Trophoblast cell (in vitro differentiated cells and primary cell): ENCODE measurements at regions not wholly inside any gene's neighbourhood (a gene's known extent, or its start where the extent isn't known, plus 50 kb on each side); places are given as distances from the start of the nearest gene placed in this dataset.

ENCODE experiments used
- DNase-seq, 2 donors: peaks; one replicate each; pipeline ENCODE4 v3.0.0-alpha.2; 2016
- H2AFZ ChIP-seq: 2 replicates; pipeline ENCODE4 v1.6.1; 2013; ENCODE audit warnings: low read length, moderate library complexity, mild to moderate bottlenecking; ENCODE audit not compliant: insufficient read depth, poor library complexity
- H2AK5ac ChIP-seq: 2 replicates; pipeline ENCODE4 v1.6.1; 2013; ENCODE audit warnings: mild to moderate bottlenecking, low read length
- H2BK120ac ChIP-seq: 2 replicates; pipeline ENCODE4 v1.6.1; 2013; ENCODE audit warnings: low read length, mild to moderate bottlenecking, moderate library complexity; ENCODE audit not compliant: insufficient read depth, poor library complexity
- H2BK12ac ChIP-seq: 2 replicates; pipeline ENCODE4 v1.6.1; 2013; ENCODE audit warnings: mild to moderate bottlenecking, low read length, moderate library complexity
- H2BK5ac ChIP-seq: 2 replicates; pipeline ENCODE4 v1.6.1; 2013; ENCODE audit warnings: low read length, low read depth, moderate library complexity, mild to moderate bottlenecking; ENCODE audit not compliant: poor library complexity
- H3K14ac ChIP-seq: 2 replicates; pipeline ENCODE4 v1.6.1; 2013; ENCODE audit warnings: mild to moderate bottlenecking, low read length
- H3K18ac ChIP-seq: 2 replicates; pipeline ENCODE4 v1.6.1; 2013; ENCODE audit warnings: mild to moderate bottlenecking, low read length
- H3K23ac ChIP-seq: 2 replicates; pipeline ENCODE4 v1.6.1; 2013; ENCODE audit warnings: low read length
- H3K27ac ChIP-seq: 2 replicates; pipeline ENCODE4 v1.5.1; 2013; ENCODE audit warnings: low read depth, mild to moderate bottlenecking, inconsistent platforms, low read length, moderate library complexity
- H3K27me3 ChIP-seq: 2 replicates; pipeline ENCODE4 v1.6.1; 2013; ENCODE audit warnings: inconsistent platforms, mild to moderate bottlenecking, low read length, moderate library complexity; ENCODE audit not compliant: insufficient read depth
- H3K36me3 ChIP-seq, 2 experiments: 1 replicate in 1 of 2; 2 replicates in 1 of 2; pipeline ENCODE4 v1.6.1; 2013; ENCODE audit warnings: low read length in 2 of 2, mild to moderate bottlenecking in 2 of 2, moderate library complexity in 1 of 2; ENCODE audit not compliant: insufficient read depth in 2 of 2, control insufficient read depth in 1 of 2
- H3K4ac ChIP-seq: 2 replicates; pipeline ENCODE4 v1.6.1; 2013; ENCODE audit warnings: low read depth, mild to moderate bottlenecking, low read length, moderate library complexity
- H3K4me1 ChIP-seq, 2 experiments: 1 replicate in 1 of 2; 2 replicates in 1 of 2; pipeline ENCODE4 v1.6.1; 2013; ENCODE audit warnings: low read length in 2 of 2, mild to moderate bottlenecking in 2 of 2, moderate library complexity in 1 of 2; ENCODE audit not compliant: insufficient read depth in 2 of 2, control insufficient read depth in 1 of 2
- H3K4me2 ChIP-seq: 2 replicates; pipeline ENCODE4 v1.6.1; 2013; ENCODE audit warnings: inconsistent platforms, mild to moderate bottlenecking, low read length, moderate library complexity
- H3K4me3 ChIP-seq: 2 replicates; pipeline ENCODE4 v1.5.1; 2013; ENCODE audit warnings: mild to moderate bottlenecking, low read depth, low read length, inconsistent platforms
- H3K79me1 ChIP-seq: one replicate; pipeline ENCODE4 v1.6.1; 2013; ENCODE audit warnings: low read length
- H3K79me2 ChIP-seq: 2 replicates; pipeline ENCODE4 v1.6.1; 2013; ENCODE audit warnings: low read length, mild to moderate bottlenecking; ENCODE audit not compliant: control insufficient read depth, insufficient read depth, poor library complexity
- H3K9ac ChIP-seq: 2 replicates; pipeline ENCODE4 v1.6.1; 2013; ENCODE audit warnings: mild to moderate bottlenecking, low read length
- H3K9me3 ChIP-seq: 2 replicates; pipeline ENCODE4 v1.6.1; 2013; ENCODE audit warnings: low read depth, mild to moderate bottlenecking, control low read depth, inconsistent platforms, low read length; ENCODE audit not compliant: insufficient read depth
- H4K12ac ChIP-seq: 2 replicates; pipeline ENCODE4 v1.6.1; 2013; ENCODE audit warnings: low read depth, mild to moderate bottlenecking, low read length, moderate library complexity
- H4K8ac ChIP-seq: 2 replicates; pipeline ENCODE4 v1.6.1; 2013; ENCODE audit warnings: low read depth, mild to moderate bottlenecking, low read length, moderate library complexity
- H4K91ac ChIP-seq: one replicate; pipeline ENCODE4 v1.6.1; 2013; ENCODE audit warnings: low read depth, mild to moderate bottlenecking, low read length, moderate library complexity
- WGBS: extraction: QIAGEN DNeasy Blood & Tissue Kit; methylation state at CpG from one replicate; pipeline ENCODE4 v1.1.7; 2013; ENCODE audit warnings: missing lambda C conversion rate; ENCODE audit not compliant: insufficient read length, insufficient coverage; ENCODE audit errors: extremely low coverage; 5-methylcytosine and 5-hydroxymethylcytosine counted together

GRCh38 chr5:14003513-14003912 is 59.0 kb upstream of the DNAH5 start:
- no peak overlapping the region for H3K27ac ChIP-seq
- no peak overlapping the region for H4K12ac ChIP-seq
- no peaks in the 10 kb centered on the region for H3K36me3 ChIP-seq
- H2AK5ac ChIP-seq: no peak overlapping the region
- H2BK120ac ChIP-seq: no peak overlapping the region
- H3K4me1 ChIP-seq: no peaks in the 10 kb centered on the region
- no CpG with 5 or more reads among the region's 2 CpGs for WGBS
- no peak overlapping the region for H3K4me2 ChIP-seq
- H3K79me1 ChIP-seq: no peaks in the 10 kb centered on the region
- no peak overlapping the region for H3K9ac ChIP-seq
- H3K14ac ChIP-seq: no peak overlapping the region
- H4K8ac ChIP-seq: no peak overlapping the region
- H3K9me3 ChIP-seq: peaks cover 3% of the 10 kb centered on the region
- no peak overlapping the region for H3K4me3 ChIP-seq
- DNase-seq: no peak
- H3K18ac ChIP-seq: no peak overlapping the region
- no peaks in the 10 kb centered on the region for H3K79me2 ChIP-seq
- H3K23ac ChIP-seq: no peak overlapping the region
- H3K27me3 ChIP-seq: no peaks in the 10 kb centered on the region
- no peak overlapping the region for H2BK12ac ChIP-seq
- no peak overlapping the region for H2AFZ ChIP-seq
- H4K91ac ChIP-seq: no peak overlapping the region
- H3K4ac ChIP-seq: no peak overlapping the region
- H2BK5ac ChIP-seq: no peak overlapping the region

GRCh38 chr5:13998254-13998653 is 53.8 kb upstream of the DNAH5 start:
- Histone ChIP-seq H3K9ac (no peak overlapping the region), H3K4me1 (peaks cover 6 to 7% of the 10 kb centered on the region in 2 experiments), H2AFZ (no peak overlapping the region), H3K18ac (no peak overlapping the region), H3K27me3 (no peaks in the 10 kb centered on the region), H4K8ac (no peak overlapping the region), H3K23ac (no peak overlapping the region), H3K4me2 (no peak overlapping the region), H4K91ac (no peak overlapping the region), H2BK120ac (no peak overlapping the region), H3K79me2 (no peaks in the 10 kb centered on the region), H3K14ac (no peak overlapping the region), H4K12ac (no peak overlapping the region), H3K4ac (no peak overlapping the region), H3K36me3 (no peaks in the 10 kb centered on the region), H3K27ac (no peak overlapping the region), H2BK12ac (no peak overlapping the region), H3K4me3 (no peak overlapping the region), H3K9me3 (no peaks in the 10 kb centered on the region), H2BK5ac (no peak overlapping the region), H3K79me1 (no peaks in the 10 kb centered on the region), H2AK5ac (no peak overlapping the region)
- DNase-seq: no peak
- no CpG with 5 or more reads among the region's 4 CpGs for WGBS

GRCh38 chr5:13997514-13997913 is 53.0 kb upstream of the DNAH5 start:
- no peak for DNase-seq
- H2AK5ac ChIP-seq: no peak overlapping the region
- H3K79me1 ChIP-seq: no peaks in the 10 kb centered on the region
- no peak overlapping the region for H3K27ac ChIP-seq
- H3K4ac ChIP-seq: no peak overlapping the region
- no peak overlapping the region for H3K14ac ChIP-seq
- H3K9ac ChIP-seq: no peak overlapping the region
- no CpG with 5 or more reads among the region's 2 CpGs for WGBS
- no peak overlapping the region for H3K4me3 ChIP-seq
- no peak overlapping the region for H3K23ac ChIP-seq
- no peaks in the 10 kb centered on the region for H3K79me2 ChIP-seq
- H3K4me1 ChIP-seq: peaks cover 6 to 7% of the 10 kb centered on the region in 2 experiments
- no peak overlapping the region for H2BK12ac ChIP-seq
- H3K36me3 ChIP-seq: no peaks in the 10 kb centered on the region
- H2AFZ ChIP-seq: no peak overlapping the region
- H3K27me3 ChIP-seq: no peaks in the 10 kb centered on the region
- no peak overlapping the region for H4K8ac ChIP-seq
- no peak overlapping the region for H3K4me2 ChIP-seq
- no peaks in the 10 kb centered on the region for H3K9me3 ChIP-seq
- H2BK120ac ChIP-seq: no peak overlapping the region
- H2BK5ac ChIP-seq: no peak overlapping the region
- no peak overlapping the region for H4K12ac ChIP-seq
- no peak overlapping the region for H4K91ac ChIP-seq
- no peak overlapping the region for H3K18ac ChIP-seq

GRCh38 chr5:13994621-13995253 is 50.2 kb upstream of the DNAH5 start:
- Histone ChIP-seq H4K8ac (no peak overlapping the region), H2BK12ac (no peak overlapping the region), H3K9me3 (no peaks in the 10 kb centered on the region), H3K27ac (no peak overlapping the region), H2AFZ (no peak overlapping the region), H2AK5ac (no peak overlapping the region), H3K23ac (no peak overlapping the region), H2BK5ac (no peak overlapping the region), H3K4me3 (no peak overlapping the region), H3K27me3 (no peaks in the 10 kb centered on the region), H3K79me2 (no peaks in the 10 kb centered on the region), H3K4ac (no peak overlapping the region), H4K91ac (no peak overlapping the region), H3K18ac (no peak overlapping the region), H3K4me1 (peaks cover 6 to 7% of the 10 kb centered on the region in 2 experiments), H3K79me1 (no peaks in the 10 kb centered on the region), H3K4me2 (no peak overlapping the region), H3K14ac (no peak overlapping the region), H3K9ac (no peak overlapping the region), H4K12ac (no peak overlapping the region), H2BK120ac (no peak overlapping the region), H3K36me3 (no peaks in the 10 kb centered on the region)
- DNase-seq: no peak
- WGBS: no CpG with 5 or more reads among the region's 9 CpGs
